Effector memory CD8-positive, alpha-beta T cell (primary cell): ENCODE measurements at regions not wholly inside any gene's neighbourhood (a gene's known extent, or its start where the extent isn't known, plus 50 kb on each side); places are given as distances from the start of the nearest gene placed in this dataset.

ENCODE experiments used
- ATAC-seq: fragments of 150-1000 bp; cut with Tn5 transposase; replicated peaks from 2 replicates; pipeline ENCODE4 v1.10.0; 2021; ENCODE audit warnings: mild to moderate bottlenecking, moderate library complexity
- DNase-seq, 3 experiments: peaks; one replicate each; pipeline ENCODE4 v3.0.0; 2021
- H3K27ac Mint-ChIP-seq, 2 donors: one replicate each; pipeline ENCODE4 v1.8.0; 2022; ENCODE audit warnings: mild to moderate bottlenecking in 2 of 2, mixed read lengths in 2 of 2, moderate library complexity in 2 of 2
- H3K27me3 Mint-ChIP-seq, 2 donors: one replicate each; pipeline ENCODE4 v1.8.0; 2022; ENCODE audit warnings: mixed read lengths in 2 of 2
- H3K36me3 Mint-ChIP-seq: one replicate; pipeline ENCODE4 v1.8.0; 2022; ENCODE audit warnings: mild to moderate bottlenecking, moderate library complexity, mixed read lengths; ENCODE audit not compliant: insufficient read depth
- H3K4me1 Mint-ChIP-seq, 2 donors: one replicate each; pipeline ENCODE4 v1.8.0; 2022; ENCODE audit warnings: low read depth in 2 of 2, mixed read lengths in 2 of 2
- H3K4me3 Mint-ChIP-seq, 2 donors: one replicate each; pipeline ENCODE4 v1.8.0; 2022; ENCODE audit warnings: mild to moderate bottlenecking in 2 of 2, mixed read lengths in 2 of 2, moderate library complexity in 2 of 2
- H3K9me3 Mint-ChIP-seq, 2 donors: one replicate each; pipeline ENCODE4 v1.8.0; 2022; ENCODE audit warnings: mixed read lengths in 2 of 2

- H3K9me3 Mint-ChIP-seq: no peaks in the 10 kb centered on the region
- no peaks in the 10 kb centered on the region for H3K36me3 Mint-ChIP-seq
- no peak for ATAC-seq
- H3K27me3 Mint-ChIP-seq: peaks cover 23 to 71% of the 10 kb centered on the region in 2 donors
- DNase-seq: no peak
- H3K4me3 Mint-ChIP-seq: no peak overlapping the region
- H3K4me1 Mint-ChIP-seq: no peaks in the 10 kb centered on the region
- H3K27ac Mint-ChIP-seq: no peak overlapping the region
Measured at GRCh38 chr11:134481933-134482527, 70.0 kb upstream of the B3GAT1 start.

DNA sequence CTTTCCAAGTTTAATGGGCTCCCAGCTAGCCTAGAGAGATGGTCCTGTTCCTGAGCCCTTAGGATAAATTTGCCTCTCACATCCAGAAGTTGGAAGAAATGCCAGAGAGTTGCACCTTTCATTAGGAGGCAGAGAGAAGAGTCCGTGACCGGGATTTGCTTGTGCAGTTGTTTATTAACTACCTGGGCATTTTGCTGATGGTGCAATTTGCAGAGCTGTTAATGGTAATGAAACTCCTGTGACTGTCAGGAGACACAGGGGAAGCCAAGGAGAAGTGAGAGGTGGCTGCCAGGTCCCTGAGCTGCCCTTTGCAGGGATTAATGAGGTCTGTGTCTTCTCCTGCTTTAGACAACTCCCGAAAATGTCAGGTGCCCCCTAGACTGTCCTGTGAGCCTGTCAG, 69.1 kb upstream of the B3GAT1 start:
- Mint-ChIP-seq H3K9me3 (no peaks in the 10 kb centered on the region), H3K27ac (no peak overlapping the region), H3K4me1 (no peaks in the 10 kb centered on the region), H3K27me3 (peaks cover 32 to 78% of the 10 kb centered on the region in 2 donors), H3K36me3 (no peaks in the 10 kb centered on the region), H3K4me3 (no peak overlapping the region)
- no peak for ATAC-seq
- no peak for DNase-seq

DNA sequence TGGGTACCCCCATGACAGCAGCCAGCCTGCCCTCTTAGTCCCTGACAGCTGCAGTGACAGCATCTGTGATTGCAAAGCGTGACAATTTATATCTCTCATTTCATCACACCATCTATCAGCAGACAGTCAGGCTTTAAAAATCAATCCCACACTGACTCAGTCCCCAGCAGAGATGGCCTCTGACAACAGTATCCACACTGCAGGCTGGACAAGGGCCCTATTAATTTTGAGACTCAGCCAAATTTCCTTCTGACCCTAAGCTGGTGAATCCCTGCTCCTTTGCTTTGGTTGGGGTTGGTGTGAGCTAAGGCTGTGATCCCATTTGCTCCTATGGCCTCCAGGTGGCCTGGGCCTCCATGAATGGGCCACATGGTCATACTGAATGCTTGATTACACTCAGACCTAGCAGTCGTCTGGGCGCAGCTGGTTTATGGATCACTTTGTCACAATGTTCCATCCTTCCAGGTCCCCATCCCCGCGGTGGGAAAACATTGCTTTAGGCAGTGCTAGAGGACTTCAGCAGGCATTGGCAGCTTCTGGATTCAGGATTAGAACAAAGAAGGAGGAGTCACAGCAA, 68.2 kb upstream of the B3GAT1 start:
- Mint-ChIP-seq H3K4me1 (no peaks in the 10 kb centered on the region), H3K4me3 (no peak overlapping the region), H3K27me3 (peaks cover 37 to 79% of the 10 kb centered on the region in 2 donors), H3K27ac (no peak overlapping the region), H3K36me3 (no peaks in the 10 kb centered on the region), H3K9me3 (no peaks in the 10 kb centered on the region)
- DNase-seq (no peak), ATAC-seq (no peak)

- no peak overlapping the region for H3K27ac Mint-ChIP-seq
- no peak for ATAC-seq
- H3K36me3 Mint-ChIP-seq: no peaks in the 10 kb centered on the region
- DNase-seq: no peak
- no peaks in the 10 kb centered on the region for H3K4me1 Mint-ChIP-seq
- no peak overlapping the region for H3K4me3 Mint-ChIP-seq
- no peaks in the 10 kb centered on the region for H3K9me3 Mint-ChIP-seq
- peaks cover 43 to 79% of the 10 kb centered on the region in 2 donors for H3K27me3 Mint-ChIP-seq
Measured at GRCh38 chr11:134479206-134480135, 67.4 kb upstream of the B3GAT1 start.

GRCh38 chr11:134478611-134479010, 66.6 kb upstream of the B3GAT1 start:
- ATAC-seq (no peak), DNase-seq (no peak)
- Mint-ChIP-seq H3K27ac (no peak overlapping the region), H3K4me3 (no peak overlapping the region), H3K4me1 (peaks cover 0 to under 1% of the 10 kb centered on the region in 2 donors), H3K9me3 (no peaks in the 10 kb centered on the region), H3K27me3 (peaks cover 52 to 83% of the 10 kb centered on the region in 2 donors), H3K36me3 (no peaks in the 10 kb centered on the region)

DNA sequence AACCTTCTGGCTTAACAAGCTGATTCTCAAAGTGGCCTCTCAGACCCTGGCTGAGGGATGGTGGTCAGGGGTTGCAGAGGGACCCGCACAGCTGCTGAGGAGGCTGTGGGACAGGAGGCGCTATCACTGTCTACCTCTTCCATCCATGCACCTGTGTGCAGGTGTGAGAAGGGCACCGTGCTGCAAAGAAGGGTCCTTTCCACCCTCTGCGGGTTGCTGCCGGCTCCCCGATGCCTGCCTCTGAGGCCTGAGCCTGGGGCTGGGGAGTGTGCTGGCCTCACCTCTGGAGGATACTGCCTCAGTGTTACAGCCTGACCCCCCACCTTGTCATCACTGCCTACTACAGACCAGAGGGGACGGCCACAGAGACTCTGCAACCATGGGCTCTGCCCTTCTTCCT, 66.1 kb upstream of the B3GAT1 start:
- no peaks in the 10 kb centered on the region for H3K9me3 Mint-ChIP-seq
- H3K4me1 Mint-ChIP-seq: peaks cover 0 to 2% of the 10 kb centered on the region in 2 donors
- DNase-seq: no peak
- H3K4me3 Mint-ChIP-seq: no peak overlapping the region
- no peaks in the 10 kb centered on the region for H3K36me3 Mint-ChIP-seq
- peaks cover 56 to 88% of the 10 kb centered on the region in 2 donors for H3K27me3 Mint-ChIP-seq
- no peak for ATAC-seq
- H3K27ac Mint-ChIP-seq: no peak overlapping the region

- peaks cover 0 to 2% of the 10 kb centered on the region in 2 donors for H3K4me1 Mint-ChIP-seq
- ATAC-seq (no peak), DNase-seq (no peak)
- H3K9me3 Mint-ChIP-seq: no peaks in the 10 kb centered on the region
- H3K36me3 Mint-ChIP-seq: no peaks in the 10 kb centered on the region
- H3K4me3 Mint-ChIP-seq: no peak overlapping the region
- H3K27me3 Mint-ChIP-seq: peaks cover 63 to 94% of the 10 kb centered on the region in 2 donors
- H3K27ac Mint-ChIP-seq: no peak overlapping the region
Measured at GRCh38 chr11:134477486-134477885, 65.4 kb upstream of the B3GAT1 start.

DNA sequence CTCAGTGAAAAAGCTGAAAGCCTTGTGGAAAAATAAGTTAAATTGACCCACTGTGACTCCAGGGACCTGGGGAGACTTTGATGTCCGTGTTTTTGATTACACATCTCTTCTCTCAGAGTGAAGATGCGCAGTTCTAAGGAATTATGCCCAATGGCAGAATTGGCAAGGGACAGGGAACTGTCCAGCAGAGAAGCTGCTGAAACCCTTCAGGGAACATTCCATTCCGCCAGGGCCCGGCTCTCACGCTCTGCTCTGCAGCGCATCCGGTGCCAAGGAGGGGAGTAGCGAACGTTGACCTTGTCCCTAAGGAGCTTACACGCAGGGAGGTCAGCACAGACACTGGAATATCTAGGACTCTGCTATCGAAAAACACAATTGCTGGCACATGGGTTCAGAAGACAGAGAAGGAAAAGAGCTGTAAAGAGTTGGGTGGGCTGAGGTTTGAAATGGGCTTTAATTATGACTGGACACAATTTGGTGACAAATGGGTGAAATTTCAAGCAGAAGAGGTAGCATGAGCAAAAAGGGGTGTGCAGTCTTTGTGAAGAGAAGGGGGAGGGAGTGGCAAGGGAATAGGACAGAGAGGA, 64.5 kb upstream of the B3GAT1 start:
- no peak for DNase-seq
- no peaks in the 10 kb centered on the region for H3K36me3 Mint-ChIP-seq
- H3K4me1 Mint-ChIP-seq: peaks cover 0 to 2% of the 10 kb centered on the region in 2 donors
- H3K27me3 Mint-ChIP-seq: peaks cover 70 to 95% of the 10 kb centered on the region in 2 donors
- no peak for ATAC-seq
- no peak overlapping the region for H3K27ac Mint-ChIP-seq
- no peaks in the 10 kb centered on the region for H3K9me3 Mint-ChIP-seq
- H3K4me3 Mint-ChIP-seq: no peak overlapping the region

GRCh38 chr11:134475951-134476350, 63.9 kb upstream of the B3GAT1 start:
- H3K27me3 Mint-ChIP-seq: peaks cover 75 to 99% of the 10 kb centered on the region in 2 donors
- H3K36me3 Mint-ChIP-seq: no peaks in the 10 kb centered on the region
- no peaks in the 10 kb centered on the region for H3K9me3 Mint-ChIP-seq
- no peak overlapping the region for H3K27ac Mint-ChIP-seq
- H3K4me3 Mint-ChIP-seq: no peak overlapping the region
- peaks cover 0 to 2% of the 10 kb centered on the region in 2 donors for H3K4me1 Mint-ChIP-seq
- ATAC-seq: no peak
- DNase-seq: no peak

DNA sequence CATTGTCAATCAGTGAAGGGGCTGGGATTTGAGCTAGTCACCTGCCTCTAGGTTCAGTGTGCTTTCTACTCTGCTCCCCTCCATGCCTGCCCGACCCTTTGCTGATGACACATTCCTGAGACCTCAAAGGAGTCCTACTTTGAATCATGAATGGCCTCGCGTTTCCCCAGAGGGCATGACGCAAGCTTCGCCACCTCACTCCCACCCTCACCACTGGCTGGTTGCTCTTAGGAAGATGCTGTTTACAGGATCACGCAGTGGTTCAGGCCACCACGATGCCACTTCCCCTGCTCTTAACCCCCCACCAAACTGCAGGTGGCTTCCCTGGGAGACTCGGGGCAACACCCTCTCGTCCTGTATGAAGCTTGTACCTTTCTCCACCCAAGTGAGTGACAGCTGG, 62.9 kb upstream of the B3GAT1 start:
- no peak overlapping the region for H3K27ac Mint-ChIP-seq
- peaks cover 76 to 92% of the 10 kb centered on the region in 2 donors for H3K27me3 Mint-ChIP-seq
- ATAC-seq (no peak), DNase-seq (no peak)
- H3K9me3 Mint-ChIP-seq: no peaks in the 10 kb centered on the region
- no peaks in the 10 kb centered on the region for H3K36me3 Mint-ChIP-seq
- H3K4me3 Mint-ChIP-seq: no peak overlapping the region
- peaks cover 0 to 2% of the 10 kb centered on the region in 2 donors for H3K4me1 Mint-ChIP-seq

DNA sequence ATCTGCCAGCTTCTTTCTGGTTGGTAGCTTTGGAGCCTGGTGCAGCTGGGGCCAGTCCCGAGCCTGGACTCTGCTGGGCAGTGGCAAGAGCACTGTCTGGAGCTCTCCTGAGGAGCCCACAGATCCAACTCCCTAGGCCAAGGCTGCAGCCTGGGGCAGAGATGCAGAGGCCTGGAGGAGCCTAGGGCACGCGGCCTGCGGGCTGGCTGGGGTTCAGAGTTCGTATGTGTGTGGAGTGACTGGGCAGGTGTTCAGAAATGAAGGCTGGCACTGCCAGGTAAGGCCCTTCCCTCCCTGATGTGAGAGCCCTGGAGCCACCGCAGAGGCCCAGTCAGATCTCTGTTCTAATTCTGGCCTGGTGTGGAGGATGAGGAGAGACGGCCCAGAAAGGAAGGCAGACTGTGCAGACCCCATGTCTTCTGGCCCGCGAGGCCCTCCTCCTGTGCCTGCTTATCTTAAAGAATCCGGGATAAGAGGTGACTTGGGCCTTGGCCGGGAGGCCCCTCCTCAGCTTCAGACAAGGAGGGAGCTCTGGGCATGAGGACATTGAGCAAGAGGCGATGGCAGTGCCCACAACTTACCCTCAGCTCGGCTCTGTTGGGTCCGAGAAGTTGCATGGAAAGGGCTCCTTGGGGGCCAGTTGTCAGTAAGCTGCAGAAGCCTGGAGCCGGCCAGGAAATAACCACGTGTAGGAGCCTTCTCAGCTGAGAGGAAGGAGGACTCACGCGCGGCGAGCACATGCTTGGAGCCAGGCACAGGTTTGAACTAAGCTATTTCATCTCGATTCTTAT, 62.2 kb upstream of the B3GAT1 start:
- no peak for ATAC-seq
- H3K27me3 Mint-ChIP-seq: peaks cover 74 to 85% of the 10 kb centered on the region in 2 donors
- H3K36me3 Mint-ChIP-seq: no peaks in the 10 kb centered on the region
- H3K4me1 Mint-ChIP-seq: peaks cover 0 to 2% of the 10 kb centered on the region in 2 donors
- no peak for DNase-seq
- H3K9me3 Mint-ChIP-seq: no peaks in the 10 kb centered on the region
- H3K27ac Mint-ChIP-seq: no peak overlapping the region
- no peak overlapping the region for H3K4me3 Mint-ChIP-seq

DNA sequence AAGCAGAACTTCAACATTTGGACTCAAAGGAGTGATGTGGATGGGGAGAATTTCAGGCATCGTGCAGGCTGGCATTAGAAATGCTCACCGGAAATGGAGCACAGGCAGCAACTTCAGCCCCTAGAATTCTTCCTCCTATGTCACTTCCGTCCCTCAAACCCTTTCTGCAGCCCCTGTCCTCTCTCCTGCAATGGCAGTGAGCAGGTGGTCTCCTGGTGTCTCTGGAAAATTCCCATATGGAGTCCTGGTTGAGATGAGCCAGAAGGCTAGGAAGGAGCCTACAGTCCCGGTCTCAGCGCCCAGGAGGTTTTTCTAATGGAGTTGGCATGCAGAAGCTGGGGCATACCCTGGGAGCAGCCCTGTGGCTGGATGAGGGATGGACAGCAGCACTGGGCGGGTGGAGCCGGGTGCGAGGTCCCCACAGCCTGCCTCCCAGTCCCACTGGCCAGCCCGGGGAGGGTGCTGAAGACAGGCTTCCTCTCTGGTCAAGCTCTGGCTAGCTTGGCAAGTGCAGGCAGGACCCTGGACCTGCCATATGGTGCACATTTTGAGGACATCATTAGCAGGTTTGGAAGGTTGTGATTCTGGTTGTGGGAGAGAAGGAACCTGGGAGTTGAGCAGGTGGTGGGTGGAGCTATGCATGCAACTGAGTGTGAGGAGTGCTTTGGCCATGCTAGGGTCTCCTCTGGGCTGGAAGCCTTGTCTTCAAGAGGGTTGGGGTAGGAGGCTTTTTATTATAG, 59.8 kb upstream of the B3GAT1 start:
- DNase-seq (no peak), ATAC-seq (no peak)
- Mint-ChIP-seq H3K4me3 (no peak overlapping the region), H3K4me1 (peaks cover 0 to 2% of the 10 kb centered on the region in 2 donors), H3K27ac (no peak overlapping the region), H3K27me3 (peaks cover 58 to 82% of the 10 kb centered on the region in 2 donors), H3K36me3 (no peaks in the 10 kb centered on the region), H3K9me3 (no peaks in the 10 kb centered on the region)
